DOHH2 (cell line): ENCODE measurements at regions not wholly inside any gene's neighbourhood (a gene's known extent, or its start where the extent isn't known, plus 50 kb on each side); places are given as distances from the start of the nearest gene placed in this dataset.
"Not testable (repeated sequence)": the region's sequence is repeated elsewhere in the genome, so short reads cannot be mapped to it uniquely, and the experiment has no call there.

Experiments used
- H3F3A ChIP-seq: fragments of 200-600 bp; sonication (generic), shearing (Covaris generic); 2 replicates; pipeline ENCODE4 v1.6.0; 2016; ENCODE audit warnings: antibody characterized with exemption, mild to moderate bottlenecking; ENCODE audit not compliant: control insufficient read depth, insufficient read depth
- H3K27ac ChIP-seq: fragments of 200-600 bp; sonication (generic); 2 replicates; pipeline ENCODE4 v1.5.1; 2014; ENCODE audit warnings: low read depth, mild to moderate bottlenecking, low read length, moderate library complexity
- H3K27me3 ChIP-seq: fragments of 200-600 bp; sonication (generic); 2 replicates; pipeline ENCODE4 v1.6.1; 2014; ENCODE audit warnings: mild to moderate bottlenecking, low read length, mixed read lengths; ENCODE audit not compliant: control insufficient read depth
- H3K36me3 ChIP-seq: fragments of 200-600 bp; sonication (generic); 2 replicates; pipeline ENCODE4 v1.6.1; 2014; ENCODE audit warnings: mild to moderate bottlenecking, low read length, moderate library complexity, mixed read lengths; ENCODE audit not compliant: control insufficient read depth
- H3K4me1 ChIP-seq: fragments of 200-600 bp; sonication (generic); 2 replicates; pipeline ENCODE4 v1.6.1; 2014; ENCODE audit warnings: mild to moderate bottlenecking, low read length, mixed read lengths; ENCODE audit not compliant: control insufficient read depth
- H3K4me2 ChIP-seq: fragments of 200-600 bp; sonication (generic); 2 replicates; pipeline ENCODE4 v1.6.0; 2014; ENCODE audit warnings: mild to moderate bottlenecking, low read length, moderate library complexity
- H3K4me3 ChIP-seq: fragments of 200-600 bp; sonication (generic); 2 replicates; pipeline ENCODE4 v1.5.1; 2014; ENCODE audit warnings: mild to moderate bottlenecking, low read length, mixed read lengths
- H3K79me2 ChIP-seq: fragments of 200-600 bp; sonication (generic); 2 replicates; pipeline ENCODE4 v1.6.1; 2014; ENCODE audit warnings: mild to moderate bottlenecking, low read length, mixed read lengths; ENCODE audit not compliant: control insufficient read depth
- H3K9me2 ChIP-seq: fragments of 200-600 bp; sonication (generic); replicated peaks from 2 replicates; pipeline ENCODE4 v1.6.1; 2014; ENCODE audit warnings: mild to moderate bottlenecking, low read length, mixed read lengths; ENCODE audit not compliant: control insufficient read depth
- H3K9me3 ChIP-seq: fragments of 200-600 bp; sonication (generic); 2 replicates; pipeline ENCODE4 v1.6.1; 2014; ENCODE audit warnings: antibody characterized with exemption, low read length, mixed read lengths; ENCODE audit not compliant: control insufficient read depth, insufficient read depth
- H4K20me1 ChIP-seq: fragments of 200-600 bp; sonication (generic); 2 replicates; pipeline ENCODE4 v1.6.0; 2014; ENCODE audit warnings: low read depth, mild to moderate bottlenecking, antibody characterized with exemption, low read length, moderate library complexity; ENCODE audit not compliant: control insufficient read depth, insufficient read depth
- CTCF ChIP-seq: fragments of 200-600 bp; sonication (generic); IDR thresholded peaks from one replicate; pipeline ENCODE4 v1.5.1; 2014; ENCODE audit warnings: antibody characterized with exemption, mild to moderate bottlenecking, low read depth, low read length; ENCODE audit not compliant: poor library complexity, severe bottlenecking
- EZH2phosphoT487 ChIP-seq: fragments of 200-600 bp; sonication (generic); IDR thresholded peaks from 2 replicates; pipeline ENCODE4 v1.6.1; 2017; ENCODE audit warnings: borderline replicate concordance, mild to moderate bottlenecking, antibody characterized with exemption, low read length, moderate library complexity, mixed read lengths

- no peaks in the 10 kb centered on the region for H3K9me3 ChIP-seq
- H3F3A ChIP-seq = no peaks in the 10 kb centered on the region
Observed at GRCh38 chr5:52148679-52149078, 639.0 kb upstream of the ITGA1 start.

GRCh38 chr5:52150501-52150900 lies 637.2 kb upstream of the ITGA1 start:
- Histone ChIP-seq H3K4me1 (no peaks in the 10 kb centered on the region), H3K27me3 (no peaks in the 10 kb centered on the region), H3K9me2 (no peaks in the 10 kb centered on the region), H3K9me3 (no peaks in the 10 kb centered on the region), H3K27ac (no peak overlapping the region), H3K36me3 (no peaks in the 10 kb centered on the region), H3K4me2 (no peak overlapping the region), H4K20me1 (no peaks in the 10 kb centered on the region), H3F3A (no peaks in the 10 kb centered on the region), H3K79me2 (no peaks in the 10 kb centered on the region), H3K4me3 (no peak overlapping the region)
- no peak for TF ChIP-seq EZH2phosphoT487
- no peak for TF ChIP-seq CTCF

More at GRCh38 chr5:52148679-52149078, 639.0 kb upstream of the ITGA1 start:
- no peaks in the 10 kb centered on the region for H3K27me3 ChIP-seq
- H3K36me3 ChIP-seq = no peaks in the 10 kb centered on the region
- H3K4me3 ChIP-seq = no peak overlapping the region
- no peak overlapping the region for H3K4me2 ChIP-seq
- H3K27ac ChIP-seq = no peak overlapping the region
- H4K20me1 ChIP-seq = no peaks in the 10 kb centered on the region
- H3K9me2 ChIP-seq = no peaks in the 10 kb centered on the region
- TF ChIP-seq EZH2phosphoT487 = no peak
- TF ChIP-seq CTCF = no peak
- H3K4me1 ChIP-seq = no peaks in the 10 kb centered on the region
- no peaks in the 10 kb centered on the region for H3K79me2 ChIP-seq

GRCh38 chr5:52156809-52157208 lies 630.9 kb upstream of the ITGA1 start:
- H3K9me3 ChIP-seq, H3F3A ChIP-seq, H3K36me3 ChIP-seq, H3K79me2 ChIP-seq, H3K9me2 ChIP-seq, H4K20me1 ChIP-seq, H3K4me1 ChIP-seq, H3K27ac ChIP-seq, H3K4me3 ChIP-seq, H3K4me2 ChIP-seq, H3K27me3 ChIP-seq: not testable (repeated sequence)

GRCh38 chr5:52165806-52166205 lies 621.9 kb upstream of the ITGA1 start:
- not testable (repeated sequence) for H3K9me2 ChIP-seq, H3K36me3 ChIP-seq, H3K27me3 ChIP-seq, H4K20me1 ChIP-seq, H3K4me3 ChIP-seq, H3F3A ChIP-seq, H3K4me1 ChIP-seq, H3K4me2 ChIP-seq, H3K79me2 ChIP-seq, H3K27ac ChIP-seq, H3K9me3 ChIP-seq
